ENCODE measurements at regions not wholly inside any gene's neighbourhood (a gene's known extent, or its start where the extent isn't known, plus 50 kb on each side); places are given as distances from the start of the nearest gene placed in this dataset.

DNA sequence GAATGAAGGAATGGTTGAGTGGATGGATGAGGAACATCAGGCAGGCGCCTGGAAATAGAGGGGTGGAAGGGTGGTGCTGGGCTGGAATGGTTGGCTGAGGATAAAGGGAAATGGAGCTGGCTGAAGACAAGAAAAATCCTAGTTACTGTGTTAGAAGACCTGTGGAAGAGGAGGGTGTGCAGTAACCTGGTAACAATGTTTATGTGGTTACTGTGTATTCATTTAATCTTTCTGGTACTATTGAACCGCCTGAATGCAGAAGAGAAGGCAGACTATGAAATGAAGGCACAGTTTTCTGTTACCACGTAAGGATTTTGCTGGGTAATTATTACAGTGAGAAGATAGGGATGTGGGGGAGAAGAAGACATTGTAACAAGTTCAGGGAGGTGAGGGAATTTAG, 110.3 kb upstream of the MGAT5 start:
- TF ChIP-seq CTCF (IDR thresholded peaks at IDR 0.05), result no peak
- no peak for TF ChIP-seq EP300 (IDR thresholded peaks at IDR 0.05)
- TF ChIP-seq POLR2AphosphoS5 (IDR thresholded peaks at IDR 0.05), result no peak
